ENCODE measurements at regions not wholly inside any gene's neighbourhood (a gene's known extent, or its start where the extent isn't known, plus 50 kb on each side); places are given as distances from the start of the nearest gene placed in this dataset.

DNA sequence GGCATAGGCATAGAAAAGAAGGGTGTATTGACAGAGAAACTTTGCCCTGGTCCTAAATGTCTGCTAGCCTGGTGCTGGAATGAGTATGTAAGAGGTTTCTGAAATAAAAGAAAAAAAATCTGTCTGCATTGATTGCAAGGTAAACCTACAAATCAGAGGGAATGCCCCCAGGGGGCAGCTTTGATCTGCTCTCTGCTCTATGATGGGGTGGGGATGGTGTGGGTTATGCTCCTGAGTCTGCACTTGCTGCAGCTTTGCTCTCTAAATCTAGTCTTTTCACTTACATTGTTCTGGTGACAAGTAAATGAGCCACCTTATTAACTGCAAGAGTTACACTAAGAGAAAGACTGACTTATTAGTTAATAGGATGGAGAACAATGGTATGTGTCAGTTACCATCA is 468.4 kb upstream of the STXBP6 start:
- TF ChIP-seq GATA3 (IDR thresholded peaks at IDR 0.05; ENCODE audit: low read depth, low read length), result no peak
- TF ChIP-seq GATA2 (IDR thresholded peaks at IDR 0.05; ENCODE audit: low read depth, low read length), result no peak

- no peak for TF ChIP-seq GATA3 (IDR thresholded peaks at IDR 0.05; ENCODE audit: low read depth, low read length)
- TF ChIP-seq GATA2 (IDR thresholded peaks at IDR 0.05; ENCODE audit: low read depth, low read length), result no peak
Observed at GRCh38 chr14:25516838-25517237, 466.9 kb upstream of the STXBP6 start.

DNA sequence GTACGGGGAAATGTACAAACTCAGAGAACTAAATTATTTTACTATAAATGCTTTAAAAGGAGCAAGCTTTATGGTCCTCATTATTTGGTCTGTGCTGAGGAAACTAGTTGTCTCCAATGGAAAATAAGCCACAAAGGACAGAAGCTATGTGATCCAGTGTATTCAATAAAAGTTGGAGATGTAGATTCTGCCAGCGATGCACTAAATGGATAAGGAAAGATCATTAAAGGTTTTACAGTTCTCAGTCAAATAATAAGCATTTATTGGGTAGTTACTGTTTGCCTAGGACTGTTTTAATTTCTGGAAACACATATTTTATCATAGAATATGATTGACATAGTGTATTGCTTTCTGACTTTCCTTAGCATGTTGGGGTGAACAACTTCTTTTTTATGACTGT is 458.9 kb upstream of the STXBP6 start:
- TF ChIP-seq GATA3 (IDR thresholded peaks at IDR 0.05; ENCODE audit: low read depth, low read length) (no peak), GATA2 (IDR thresholded peaks at IDR 0.05; ENCODE audit: low read depth, low read length) (no peak)

GRCh38 chr14:25501749-25502148 is 451.8 kb upstream of the STXBP6 start:
- TF ChIP-seq GATA3 (IDR thresholded peaks at IDR 0.05; ENCODE audit: low read depth, low read length), result no peak

DNA sequence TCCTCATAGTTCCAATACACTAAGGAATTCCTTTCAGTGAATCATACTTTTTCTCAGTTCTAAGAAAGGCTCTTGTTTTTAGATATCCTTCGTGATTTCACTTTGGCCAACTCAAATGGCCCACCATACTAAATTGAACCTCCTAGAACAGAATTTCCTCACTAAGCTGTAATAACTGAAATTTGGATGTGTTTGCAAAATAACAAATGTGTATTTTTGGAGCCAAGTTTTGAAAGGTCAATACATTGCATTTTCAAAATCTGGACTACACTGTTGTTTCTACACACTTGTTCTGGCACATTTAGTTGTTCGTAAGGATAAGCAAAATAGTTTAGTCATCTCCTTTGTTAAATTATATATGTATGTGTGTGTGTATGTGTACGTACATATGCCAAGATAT is 439.0 kb upstream of the STXBP6 start:
- no peak for TF ChIP-seq GATA2 (IDR thresholded peaks at IDR 0.05; ENCODE audit: low read depth, low read length)
- no peak for TF ChIP-seq GATA3 (IDR thresholded peaks at IDR 0.05; ENCODE audit: low read depth, low read length)

DNA sequence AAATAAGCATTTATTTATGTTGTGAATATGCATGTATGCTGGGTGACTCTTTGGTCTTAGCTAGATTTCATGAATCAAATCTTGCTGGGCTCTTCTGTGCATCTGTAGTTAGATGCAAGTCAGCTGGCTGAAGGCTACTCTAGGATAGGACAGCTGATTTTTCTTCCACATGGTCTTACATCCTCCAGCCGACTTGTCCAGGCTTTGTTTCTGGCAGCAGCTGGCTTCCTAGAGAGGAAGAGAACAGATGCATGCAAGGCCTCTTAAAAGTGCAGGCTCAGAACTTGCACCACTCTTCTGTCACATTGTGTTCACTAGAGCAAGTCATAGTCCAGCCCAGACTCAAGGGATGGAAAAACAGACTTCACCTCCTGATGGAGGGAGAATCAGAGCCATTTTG is 435.4 kb upstream of the STXBP6 start:
- TF ChIP-seq GATA2 (IDR thresholded peaks at IDR 0.05; ENCODE audit: low read depth, low read length), result no peak
- no peak for TF ChIP-seq GATA3 (IDR thresholded peaks at IDR 0.05; ENCODE audit: low read depth, low read length)

DNA sequence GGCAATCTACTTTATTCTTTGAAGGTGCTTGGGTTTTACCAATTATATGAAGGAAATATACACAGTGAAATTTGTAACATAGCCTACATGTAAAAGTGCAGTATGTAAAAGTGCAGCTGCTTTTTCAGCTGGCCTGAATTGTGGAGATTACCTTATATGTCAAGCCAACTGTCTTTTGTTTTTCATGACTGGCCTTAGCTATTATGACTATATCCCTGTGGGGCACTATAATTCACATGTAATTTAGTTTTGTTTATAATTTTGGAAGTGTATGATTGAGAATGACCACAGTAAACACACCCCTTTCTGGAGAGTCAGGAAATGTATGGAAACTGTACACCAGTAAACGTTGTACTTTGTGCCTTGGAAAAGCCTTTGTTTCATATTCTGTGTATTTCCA is 435.0 kb upstream of the STXBP6 start:
- TF ChIP-seq GATA2 (IDR thresholded peaks at IDR 0.05; ENCODE audit: low read depth, low read length), result no peak

DNA sequence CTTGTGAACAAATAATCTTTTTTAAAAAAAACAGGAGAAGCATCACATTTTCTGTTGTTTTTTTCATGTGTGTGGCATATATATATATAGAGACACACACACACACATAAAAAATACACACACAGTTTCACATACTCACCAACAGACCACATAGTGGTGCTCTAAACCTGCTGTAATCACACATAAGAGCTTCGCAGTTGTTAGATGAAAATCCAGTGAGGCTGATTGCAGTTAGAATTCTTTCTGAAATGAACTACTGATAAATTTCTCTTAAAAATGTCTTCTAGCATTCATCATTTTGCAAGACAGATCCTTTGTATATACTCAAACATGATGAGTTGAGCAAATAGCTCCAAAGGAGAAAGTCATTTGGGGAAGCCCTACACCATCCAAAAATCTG is 434.3 kb upstream of the STXBP6 start:
- no peak for TF ChIP-seq GATA2 (IDR thresholded peaks at IDR 0.05; ENCODE audit: low read depth, low read length)
- no peak for TF ChIP-seq GATA3 (IDR thresholded peaks at IDR 0.05; ENCODE audit: low read depth, low read length)

- TF ChIP-seq GATA2 (IDR thresholded peaks at IDR 0.05; ENCODE audit: low read depth, low read length) (no peak), GATA3 (IDR thresholded peaks at IDR 0.05; ENCODE audit: low read depth, low read length) (no peak)
Observed at GRCh38 chr14:25477316-25478098, 427.6 kb upstream of the STXBP6 start.

DNA sequence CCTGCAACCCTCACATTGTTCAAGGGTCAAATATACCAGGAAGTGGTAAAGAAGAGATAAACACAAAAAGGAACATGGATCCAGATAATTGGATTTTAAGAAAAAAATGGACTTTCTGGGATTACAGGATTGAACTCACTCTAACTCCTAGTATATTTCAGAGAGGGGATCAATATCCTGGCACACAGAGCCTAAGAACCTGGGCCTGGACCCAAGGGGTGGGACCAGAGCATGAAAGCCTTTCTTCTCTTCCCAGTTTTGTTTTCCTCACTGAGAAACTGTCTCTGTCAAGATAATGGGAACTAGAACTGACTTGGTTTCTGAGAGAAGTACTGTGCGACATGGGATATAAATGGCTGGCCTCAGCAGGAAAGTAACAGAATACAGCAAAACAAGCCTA is 422.8 kb upstream of the STXBP6 start:
- no peak for TF ChIP-seq GATA2 (IDR thresholded peaks at IDR 0.05; ENCODE audit: low read depth, low read length)
- TF ChIP-seq GATA3 (IDR thresholded peaks at IDR 0.05; ENCODE audit: low read depth, low read length), result no peak

DNA sequence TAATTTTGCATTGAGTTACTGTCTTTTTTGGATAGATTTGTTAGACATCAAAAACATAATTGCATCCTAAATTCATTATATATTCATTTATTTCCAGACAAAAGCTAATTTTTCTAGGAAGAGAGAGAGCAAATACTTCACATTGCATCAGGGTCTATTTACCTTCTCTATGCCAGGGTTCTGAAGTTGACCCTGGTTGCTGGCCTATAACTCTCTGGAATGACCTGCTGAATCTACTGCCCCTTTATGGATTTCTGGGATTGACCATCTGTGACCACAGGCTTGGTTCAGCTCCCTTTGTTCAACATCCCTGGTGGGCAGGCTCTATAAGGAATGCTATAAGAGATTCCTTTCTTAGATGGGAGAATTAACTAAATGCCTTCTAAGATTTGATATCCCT is 414.8 kb upstream of the STXBP6 start:
- TF ChIP-seq GATA3 (IDR thresholded peaks at IDR 0.05; ENCODE audit: low read depth, low read length), result no peak
- TF ChIP-seq GATA2 (IDR thresholded peaks at IDR 0.05; ENCODE audit: low read depth, low read length), result no peak

- TF ChIP-seq GATA3 (IDR thresholded peaks at IDR 0.05; ENCODE audit: low read depth, low read length), result no peak
- no peak for TF ChIP-seq GATA2 (IDR thresholded peaks at IDR 0.05; ENCODE audit: low read depth, low read length)
Observed at GRCh38 chr14:25464078-25464477, 414.1 kb upstream of the STXBP6 start.

DNA sequence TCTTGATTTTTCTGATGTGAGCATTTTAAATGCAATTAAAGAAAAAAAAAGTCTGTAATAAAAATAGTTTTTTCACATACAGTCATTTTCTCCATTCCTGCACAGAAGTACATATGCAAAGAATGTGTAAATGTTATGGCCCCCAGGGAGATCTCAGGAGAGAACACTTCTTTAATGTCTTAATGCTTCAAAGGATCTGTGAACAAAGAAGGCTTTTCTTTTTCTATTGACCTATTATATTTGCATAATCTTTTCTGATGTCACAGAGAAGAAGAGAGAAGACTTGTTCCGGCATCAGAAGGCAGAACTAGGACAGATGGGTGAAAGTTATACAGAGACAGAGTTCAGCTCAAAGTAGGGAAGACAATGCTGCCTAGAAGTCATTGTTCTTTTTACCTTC is 413.5 kb upstream of the STXBP6 start:
- TF ChIP-seq GATA2 (IDR thresholded peaks at IDR 0.05; ENCODE audit: low read depth, low read length), result no peak
- TF ChIP-seq GATA3 (IDR thresholded peaks at IDR 0.05; ENCODE audit: low read depth, low read length), result no peak

GRCh38 chr14:25461780-25462179 is 411.8 kb upstream of the STXBP6 start:
- TF ChIP-seq GATA3 (IDR thresholded peaks at IDR 0.05; ENCODE audit: low read depth, low read length) (no peak), GATA2 (IDR thresholded peaks at IDR 0.05; ENCODE audit: low read depth, low read length) (no peak)

DNA sequence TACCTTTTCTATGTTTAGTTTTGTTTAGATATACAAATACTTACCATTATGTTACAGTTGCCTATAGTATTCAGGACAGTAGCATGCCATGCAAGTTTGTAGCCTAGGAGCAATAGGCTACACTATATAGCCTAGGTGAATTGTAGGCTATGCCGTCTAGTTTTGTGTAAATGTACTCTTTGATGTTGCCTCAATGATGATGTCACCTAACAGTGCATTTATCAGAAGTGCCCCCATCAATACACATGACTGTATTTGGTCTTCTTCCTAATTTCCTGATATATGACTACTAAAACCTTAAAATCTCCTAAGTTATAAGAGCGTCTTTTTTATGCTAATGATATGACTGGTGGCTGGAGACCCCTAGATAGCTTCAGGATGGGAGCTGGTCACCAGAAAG is 394.4 kb upstream of the STXBP6 start:
- TF ChIP-seq GATA3 (IDR thresholded peaks at IDR 0.05; ENCODE audit: low read depth, low read length) (no peak), GATA2 (IDR thresholded peaks at IDR 0.05; ENCODE audit: low read depth, low read length) (no peak)

DNA sequence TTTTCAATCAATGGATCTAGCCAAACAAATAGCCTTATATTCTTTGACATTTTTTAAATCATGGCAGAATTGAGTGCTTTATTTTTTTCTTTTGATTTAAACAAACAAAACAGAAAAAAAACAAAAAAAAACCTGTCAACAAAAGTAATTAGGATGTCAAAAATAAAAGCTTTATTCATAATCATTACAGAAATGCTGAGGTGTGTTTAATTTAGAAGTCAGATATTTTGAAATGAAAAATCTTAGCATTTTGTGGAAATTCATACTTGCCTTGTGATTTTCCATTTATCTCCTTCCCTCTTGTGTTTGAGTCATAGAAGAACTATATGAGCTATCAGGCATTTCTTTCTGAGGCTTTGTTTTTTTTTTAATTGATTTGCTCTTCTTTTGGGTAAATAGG is 387.0 kb upstream of the STXBP6 start:
- TF ChIP-seq GATA2 (IDR thresholded peaks at IDR 0.05; ENCODE audit: low read depth, low read length) (no peak), GATA3 (IDR thresholded peaks at IDR 0.05; ENCODE audit: low read depth, low read length) (no peak)
